ENCODE measurements at regions not wholly inside any gene's neighbourhood (a gene's known extent, or its start where the extent isn't known, plus 50 kb on each side); places are given as distances from the start of the nearest gene placed in this dataset.

GRCh38 chr15:39094116-39094515, 486.8 kb upstream of the THBS1 start:
- Histone ChIP-seq H3K9me2 (ENCODE audit: low read depth, low read length) (no peaks in the 10 kb centered on the region), H3K36me3 (ENCODE audit: insufficient read depth, low read length) (no peaks in the 10 kb centered on the region), H2AFZ (ENCODE audit: low read length) (no peak overlapping the region), H4K20me1 (ENCODE audit: insufficient read depth, low read length) (no peaks in the 10 kb centered on the region), H3K27ac (ENCODE audit: low read depth, low read length, poor library complexity, severe bottlenecking) (no peak overlapping the region), H3K79me2 (ENCODE audit: insufficient read depth, low read length) (no peaks in the 10 kb centered on the region), H3K4me1 (ENCODE audit: insufficient read depth, low read length, severe bottlenecking) (no peaks in the 10 kb centered on the region), H3F3A (ENCODE audit: insufficient read depth, low read length) (no peaks in the 10 kb centered on the region), H3K4me2 (ENCODE audit: low read length) (no peak overlapping the region), H3K9ac (ENCODE audit: low read length) (no peak overlapping the region), H3K4me3 (ENCODE audit: low read depth, low read length, poor library complexity, severe bottlenecking) (no peak overlapping the region), H3K27me3 (ENCODE audit: insufficient read depth, low read length) (no peaks in the 10 kb centered on the region), H3K9me3 (ENCODE audit: low read length) (no peaks in the 10 kb centered on the region)
- TF ChIP-seq EZH2 (IDR thresholded peaks at IDR 0.05; ENCODE audit: borderline replicate concordance, low read length) (no peak), CTCF (IDR thresholded peaks at IDR 0.05; ENCODE audit: low read length) (no peak)

GRCh38 chr15:39095218-39095879, 485.5 kb upstream of the THBS1 start:
- Histone ChIP-seq H3K9me3 (ENCODE audit: low read length) (no peaks in the 10 kb centered on the region), H3K9ac (ENCODE audit: low read length) (no peak overlapping the region), H3K4me1 (ENCODE audit: insufficient read depth, low read length, severe bottlenecking) (no peaks in the 10 kb centered on the region), H3K4me2 (ENCODE audit: low read length) (no peak overlapping the region), H3K4me3 (ENCODE audit: low read depth, low read length, poor library complexity, severe bottlenecking) (no peak overlapping the region), H4K20me1 (ENCODE audit: insufficient read depth, low read length) (no peaks in the 10 kb centered on the region), H2AFZ (ENCODE audit: low read length) (no peak overlapping the region), H3K27me3 (ENCODE audit: insufficient read depth, low read length) (no peaks in the 10 kb centered on the region), H3K9me2 (ENCODE audit: low read depth, low read length) (no peaks in the 10 kb centered on the region), H3K27ac (ENCODE audit: low read depth, low read length, poor library complexity, severe bottlenecking) (no peak overlapping the region), H3F3A (ENCODE audit: insufficient read depth, low read length) (no peaks in the 10 kb centered on the region), H3K79me2 (ENCODE audit: insufficient read depth, low read length) (no peaks in the 10 kb centered on the region), H3K36me3 (ENCODE audit: insufficient read depth, low read length) (no peaks in the 10 kb centered on the region)
- no peak for TF ChIP-seq CTCF (IDR thresholded peaks at IDR 0.05; ENCODE audit: low read length)
- TF ChIP-seq EZH2 (IDR thresholded peaks at IDR 0.05; ENCODE audit: borderline replicate concordance, low read length) = no peak

GRCh38 chr15:39096608-39097205, 484.2 kb upstream of the THBS1 start:
- H3K79me2 ChIP-seq (ENCODE audit: insufficient read depth, low read length) = no peaks in the 10 kb centered on the region
- H3K9me2 ChIP-seq (ENCODE audit: low read depth, low read length) = no peaks in the 10 kb centered on the region
- no peak overlapping the region for H3K27ac ChIP-seq (ENCODE audit: low read depth, low read length, poor library complexity, severe bottlenecking)
- H3K4me3 ChIP-seq (ENCODE audit: low read depth, low read length, poor library complexity, severe bottlenecking) = no peak overlapping the region
- H4K20me1 ChIP-seq (ENCODE audit: insufficient read depth, low read length) = no peaks in the 10 kb centered on the region
- no peaks in the 10 kb centered on the region for H3K9me3 ChIP-seq (ENCODE audit: low read length)
- H3K4me2 ChIP-seq (ENCODE audit: low read length) = no peak overlapping the region
- no peaks in the 10 kb centered on the region for H3K27me3 ChIP-seq (ENCODE audit: insufficient read depth, low read length)
- H3F3A ChIP-seq (ENCODE audit: insufficient read depth, low read length) = no peaks in the 10 kb centered on the region
- no peaks in the 10 kb centered on the region for H3K4me1 ChIP-seq (ENCODE audit: insufficient read depth, low read length, severe bottlenecking)
- no peaks in the 10 kb centered on the region for H3K36me3 ChIP-seq (ENCODE audit: insufficient read depth, low read length)
- H2AFZ ChIP-seq (ENCODE audit: low read length) = no peak overlapping the region
- no peak for TF ChIP-seq CTCF (IDR thresholded peaks at IDR 0.05; ENCODE audit: low read length)
- H3K9ac ChIP-seq (ENCODE audit: low read length) = no peak overlapping the region
